Gastroesophageal sphincter (tissue), 4 donors: ENCODE measurements at regions not wholly inside any gene's neighbourhood (a gene's known extent, or its start where the extent isn't known, plus 50 kb on each side); places are given as distances from the start of the nearest gene placed in this dataset.

ENCODE experiments used
- ATAC-seq: fragments of 150-250 bp; one replicate; pipeline ENCODE4 v1.9.1; 2016; ENCODE audit warnings: mild to moderate bottlenecking, moderate library complexity
- H3K27ac ChIP-seq, 4 donors: fragments of 200-600 bp; sonication (generic) in 3 of 4; 1 replicate in 3 of 4; 2 replicates in 1 of 4; pipeline ENCODE4 v1.5.1; 2016 to 2019
- H3K27me3 ChIP-seq: fragments of 200-600 bp; sonication (generic); one replicate; pipeline ENCODE4 v1.5.1; 2019
- H3K36me3 ChIP-seq, 2 donors: fragments of 200-600 bp; sonication (generic); one replicate each; pipeline ENCODE4 v1.5.1; 2019; ENCODE audit warnings: control low read depth in 1 of 2
- H3K4me1 ChIP-seq, 3 donors: fragments of 200-600 bp; sonication (generic); 1 replicate in 2 of 3; 2 replicates in 1 of 3; pipeline ENCODE4 v1.5.1; 2016 to 2019; ENCODE audit warnings: control low read depth in 2 of 3
- H3K4me3 ChIP-seq, 2 donors: fragments of 200-600 bp; sonication (generic); one replicate each; pipeline ENCODE4 v1.5.1; 2019; ENCODE audit warnings: mild to moderate bottlenecking in 1 of 2, moderate library complexity in 1 of 2
- H3K9me3 ChIP-seq, 3 donors: fragments of 200-600 bp; sonication (generic); one replicate each; pipeline ENCODE4 v1.5.1; 2017 to 2019; ENCODE audit warnings: control low read depth in 2 of 3
- EP300 ChIP-seq: sonication (generic); formaldehyde crosslinking; IDR thresholded peaks from one replicate; pipeline ENCODE4 v1.6.1; 2017; ENCODE audit warnings: antibody characterized with exemption, mild to moderate bottlenecking
- POLR2A ChIP-seq, 2 donors: fragments of 450-650 bp; IDR thresholded peaks; one replicate each; pipeline ENCODE4 v1.6.1; 2017; ENCODE audit warnings: antibody characterized with exemption in 2 of 2, mild to moderate bottlenecking in 2 of 2, moderate library complexity in 1 of 2
- POLR2AphosphoS5 ChIP-seq: sonication (generic); formaldehyde crosslinking; IDR thresholded peaks from one replicate; pipeline ENCODE4 v1.6.1; 2017; ENCODE audit warnings: antibody characterized with exemption
- WGBS, 2 donors: methylation state at CpG; one replicate each; pipeline ENCODE4 v1.1.5; 2018; ENCODE audit warnings: low coverage in 1 of 2; 5-methylcytosine and 5-hydroxymethylcytosine counted together
- small RNA-seq, 4 donors: library from RNA; depleted of rRNA; stranded (forward); fragments of <200 nt; gene quantifications; one replicate each; pipeline ENCODE3, GENCODE V24; 2016
- TF ChIP-seq, protein P1 (sequence below), 4 experiments: fragments of 200-600 bp in 2 of 4; fragments of 450-650 bp in 2 of 4; sonication (generic) in 1 of 4; IDR thresholded peaks; one replicate each; pipeline ENCODE4 v1.5.1; 2017 to 2019; ENCODE audit warnings: antibody characterized with exemption in 4 of 4, mild to moderate bottlenecking in 2 of 4, moderate library complexity in 2 of 4

DNA sequence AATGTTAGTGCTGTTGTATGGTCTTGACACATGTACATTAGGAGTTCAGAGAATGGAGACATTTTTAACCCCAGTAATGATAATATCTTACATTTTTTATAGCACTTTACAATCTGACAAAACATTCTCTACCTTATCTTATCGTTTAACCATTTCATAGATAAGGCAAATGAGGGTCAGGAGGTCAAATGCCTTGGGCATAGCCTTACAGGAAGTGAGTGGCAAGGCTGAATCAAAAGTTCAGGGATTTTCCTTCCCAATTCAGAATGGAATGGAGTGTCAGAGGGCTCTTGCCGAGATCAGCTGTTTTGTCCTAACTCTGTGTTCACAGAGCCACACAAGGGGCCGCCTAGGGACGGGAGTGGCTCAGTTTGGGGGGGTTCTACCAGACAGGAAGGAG lies 57.6 kb upstream of the AK4 start:
- no peak overlapping the region for H3K27ac ChIP-seq
- no peaks in the 10 kb centered on the region for H3K27me3 ChIP-seq
- ATAC-seq = no peak
- H3K4me1 ChIP-seq = no peaks in the 10 kb centered on the region
- WGBS, 2 donors = 7 to 51% methylated on average over 2 to 3 of the region's 4 CpGs
- H3K36me3 ChIP-seq = no peaks in the 10 kb centered on the region
- no peaks in the 10 kb centered on the region for H3K9me3 ChIP-seq
- H3K4me3 ChIP-seq = no peak overlapping the region
- TF ChIP-seq, protein P1, sequence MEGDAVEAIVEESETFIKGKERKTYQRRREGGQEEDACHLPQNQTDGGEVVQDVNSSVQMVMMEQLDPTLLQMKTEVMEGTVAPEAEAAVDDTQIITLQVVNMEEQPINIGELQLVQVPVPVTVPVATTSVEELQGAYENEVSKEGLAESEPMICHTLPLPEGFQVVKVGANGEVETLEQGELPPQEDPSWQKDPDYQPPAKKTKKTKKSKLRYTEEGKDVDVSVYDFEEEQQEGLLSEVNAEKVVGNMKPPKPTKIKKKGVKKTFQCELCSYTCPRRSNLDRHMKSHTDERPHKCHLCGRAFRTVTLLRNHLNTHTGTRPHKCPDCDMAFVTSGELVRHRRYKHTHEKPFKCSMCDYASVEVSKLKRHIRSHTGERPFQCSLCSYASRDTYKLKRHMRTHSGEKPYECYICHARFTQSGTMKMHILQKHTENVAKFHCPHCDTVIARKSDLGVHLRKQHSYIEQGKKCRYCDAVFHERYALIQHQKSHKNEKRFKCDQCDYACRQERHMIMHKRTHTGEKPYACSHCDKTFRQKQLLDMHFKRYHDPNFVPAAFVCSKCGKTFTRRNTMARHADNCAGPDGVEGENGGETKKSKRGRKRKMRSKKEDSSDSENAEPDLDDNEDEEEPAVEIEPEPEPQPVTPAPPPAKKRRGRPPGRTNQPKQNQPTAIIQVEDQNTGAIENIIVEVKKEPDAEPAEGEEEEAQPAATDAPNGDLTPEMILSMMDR (IDR thresholded peaks at IDR 0.05) = no peak
- TF ChIP-seq POLR2AphosphoS5 (no peak), EP300 (no peak), POLR2A (IDR thresholded peaks at IDR 0.05) (no peak)

DNA sequence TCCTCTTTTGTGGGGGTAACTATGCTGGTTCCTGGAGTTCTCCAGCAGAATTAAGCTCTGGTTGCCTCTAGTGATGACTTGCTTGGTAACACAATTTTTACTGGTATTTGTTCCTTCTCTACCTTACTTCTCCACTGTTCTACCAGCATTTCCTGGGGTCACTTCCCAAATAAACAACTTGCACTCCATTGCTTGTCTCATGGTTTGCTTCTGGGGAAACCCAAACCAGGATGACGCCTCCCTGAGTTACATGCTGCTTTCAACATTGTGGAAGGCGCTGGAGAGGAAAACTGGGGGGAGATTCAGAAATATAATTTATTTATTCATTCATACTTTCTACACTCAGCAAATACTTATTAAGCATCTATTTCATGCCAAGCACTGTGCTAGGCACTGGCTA lies 55.3 kb upstream of the AK4 start:
- no peak for ATAC-seq

DNA sequence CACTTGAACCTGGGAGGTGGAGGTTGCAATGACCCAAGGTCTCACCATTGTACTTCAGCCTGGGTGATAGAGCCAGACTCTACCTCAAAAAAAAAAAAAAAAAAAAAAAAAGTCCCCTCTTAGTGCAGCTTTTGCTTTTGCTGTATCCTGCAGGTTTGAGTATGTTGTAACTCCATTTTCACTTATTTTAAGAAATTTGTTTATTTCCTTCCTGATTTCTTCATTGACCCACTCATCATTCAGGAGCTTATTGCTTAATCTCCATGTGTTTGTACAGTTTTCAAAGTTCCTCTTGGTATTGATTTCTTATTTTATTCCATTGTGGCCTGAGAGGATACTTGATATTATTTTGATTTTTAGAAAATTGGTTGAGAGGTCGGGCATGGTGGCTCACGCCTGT lies 50.9 kb upstream of the AK4 start:
- H3K4me1 ChIP-seq = no peaks in the 10 kb centered on the region
- TF ChIP-seq POLR2AphosphoS5 (no peak), EP300 (no peak), POLR2A (IDR thresholded peaks at IDR 0.05) (no peak)
- TF ChIP-seq, protein P1 (IDR thresholded peaks at IDR 0.05) = no peak

More for the DNA sequence above, 55.3 kb upstream of the AK4 start:
- no peak for TF ChIP-seq POLR2AphosphoS5
- TF ChIP-seq EP300 = no peak
- TF ChIP-seq, protein P1 (IDR thresholded peaks at IDR 0.05) = no peak
- TF ChIP-seq POLR2A (IDR thresholded peaks at IDR 0.05) = no peak
- H3K27ac ChIP-seq = no peak overlapping the region
- no peaks in the 10 kb centered on the region for H3K27me3 ChIP-seq
- WGBS, 2 donors = 93% methylated on average over 2 of the region's 2 CpGs; no CpG with 5 or more reads in 1 of the 2 donors
- H3K36me3 ChIP-seq = no peaks in the 10 kb centered on the region
- no peak overlapping the region for H3K4me3 ChIP-seq
- no peaks in the 10 kb centered on the region for H3K4me1 ChIP-seq
- peaks cover 0 to 1% (median 0%) of the 10 kb centered on the region in 3 donors for H3K9me3 ChIP-seq

More for the DNA sequence above, 50.9 kb upstream of the AK4 start:
- no CpG with 5 or more reads among the region's 2 CpGs for WGBS, 2 donors
- H3K9me3 ChIP-seq = peaks cover 0 to 31% (median 0%) of the 10 kb centered on the region in 3 donors
- H3K27me3 ChIP-seq = no peaks in the 10 kb centered on the region
- H3K27ac ChIP-seq = no peak overlapping the region
- no peak for ATAC-seq
- H3K4me3 ChIP-seq = no peak overlapping the region
- no peaks in the 10 kb centered on the region for H3K36me3 ChIP-seq

Small RNA genes lying in the stretch of these regions (small RNA-seq; reads per million reads assigned to genes)
- gene MIR101-1 (0.27 to 1.8 (median 1.2) reads per million in 4 donors), gene MIR3671 (0 reads per million in 4 donors), gene MRPS21P1 (0 reads per million in 4 donors), gene RNU6-1176P (0 reads per million in 4 donors)
